DMS114 treated with DMSO at 0.1 percent for 48 hours (cell line): ENCODE measurements at regions not wholly inside any gene's neighbourhood (a gene's known extent, or its start where the extent isn't known, plus 50 kb on each side); places are given as distances from the start of the nearest gene placed in this dataset.

Source experiments
- DNase-seq: peaks from one replicate; lab custom pipeline; 2025; ENCODE audit not compliant: unreplicated experiment; lab: John Stamatoyannopoulos, UW

- no peak for DNase-seq
These were observed 187.1 kb downstream of the ID4 start for GRCh38 chr6:20024316-20024673.

- no peak for DNase-seq
These were observed 187.3 kb downstream of the MBOAT1 start for GRCh38 chr6:20024978-20025377.

GRCh38 chr6:20025681-20026080, 186.6 kb downstream of the MBOAT1 start:
- no peak for DNase-seq

GRCh38 chr6:20028143-20028542, 184.1 kb downstream of the MBOAT1 start:
- DNase-seq = no peak

GRCh38 chr6:20028562-20028961, 183.7 kb downstream of the MBOAT1 start:
- no peak for DNase-seq

- DNase-seq = no peak
These were observed 182.3 kb downstream of the MBOAT1 start for GRCh38 chr6:20029979-20030378.

GRCh38 chr6:20031342-20031741, 180.9 kb downstream of the MBOAT1 start:
- DNase-seq = no peak

GRCh38 chr6:20033697-20034407, 178.4 kb downstream of the MBOAT1 start:
- no peak for DNase-seq

GRCh38 chr6:20034408-20034769, 177.9 kb downstream of the MBOAT1 start:
- DNase-seq = no peak

GRCh38 chr6:20036141-20036677, 176.1 kb downstream of the MBOAT1 start:
- DNase-seq = no peak

- DNase-seq = no peak
These were observed 173.7 kb downstream of the MBOAT1 start for GRCh38 chr6:20038410-20039204.

- DNase-seq = no peak
These were observed 167.4 kb downstream of the MBOAT1 start for GRCh38 chr6:20044883-20045282.
